ENCODE measurements at regions not wholly inside any gene's neighbourhood (a gene's known extent, or its start where the extent isn't known, plus 50 kb on each side); places are given as distances from the start of the nearest gene placed in this dataset.
"Not testable (repeated sequence)": the region's sequence is repeated elsewhere in the genome, so short reads cannot be mapped to it uniquely, and the experiment has no call there.

DNA sequence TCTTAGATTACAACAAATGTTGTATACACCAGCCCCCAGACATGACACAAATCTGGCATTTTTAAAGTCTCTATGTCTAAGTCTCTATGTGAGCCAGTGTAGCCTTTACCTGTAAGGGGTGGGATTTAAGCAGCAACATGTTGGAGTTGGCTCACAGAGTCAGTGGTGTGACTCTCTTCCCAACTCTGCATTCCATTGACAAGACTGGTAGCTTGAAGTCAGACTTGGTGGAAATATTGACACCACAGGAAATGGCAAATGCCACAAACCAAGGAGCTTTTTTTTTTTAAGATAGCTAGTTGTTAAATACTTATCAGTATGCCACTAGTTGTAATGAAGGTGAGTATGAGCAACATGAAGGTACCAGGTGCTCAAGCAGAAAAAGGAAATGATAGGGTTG, 103.1 kb upstream of the SMLR1 start:
- H3K4me1 Mint-ChIP-seq (ENCODE audit: low read depth, unreplicated experiment): peaks cover 7% of the 10 kb centered on the region
- H3K27ac Mint-ChIP-seq (ENCODE audit: unreplicated experiment): no peak overlapping the region
- no peak for TF ChIP-seq CTCF (IDR thresholded peaks at IDR 0.05; ENCODE audit: partially characterized antibody, unreplicated experiment)
- peaks cover 8% of the 10 kb centered on the region for H3K27me3 Mint-ChIP-seq (ENCODE audit: unreplicated experiment)
- no peak for DNase-seq
- peaks cover 4% of the 10 kb centered on the region for H3K36me3 Mint-ChIP-seq (ENCODE audit: unreplicated experiment)
- no peak overlapping the region for H3K4me3 Mint-ChIP-seq (ENCODE audit: unreplicated experiment)
- peaks cover 10% of the 10 kb centered on the region for H3K9me3 Mint-ChIP-seq (ENCODE audit: unreplicated experiment)

GRCh38 chr6:130725551-130725950, 101.7 kb upstream of the SMLR1 start:
- Mint-ChIP-seq H3K4me3 (ENCODE audit: unreplicated experiment) (no peak overlapping the region), H3K4me1 (ENCODE audit: low read depth, unreplicated experiment) (peaks cover 7% of the 10 kb centered on the region), H3K9me3 (ENCODE audit: unreplicated experiment) (peaks cover 10% of the 10 kb centered on the region), H3K27me3 (ENCODE audit: unreplicated experiment) (peaks cover 8% of the 10 kb centered on the region), H3K27ac (ENCODE audit: unreplicated experiment) (no peak overlapping the region), H3K36me3 (ENCODE audit: unreplicated experiment) (no peaks in the 10 kb centered on the region)
- no peak for TF ChIP-seq CTCF (IDR thresholded peaks at IDR 0.05; ENCODE audit: partially characterized antibody, unreplicated experiment)
- no peak for DNase-seq

DNA sequence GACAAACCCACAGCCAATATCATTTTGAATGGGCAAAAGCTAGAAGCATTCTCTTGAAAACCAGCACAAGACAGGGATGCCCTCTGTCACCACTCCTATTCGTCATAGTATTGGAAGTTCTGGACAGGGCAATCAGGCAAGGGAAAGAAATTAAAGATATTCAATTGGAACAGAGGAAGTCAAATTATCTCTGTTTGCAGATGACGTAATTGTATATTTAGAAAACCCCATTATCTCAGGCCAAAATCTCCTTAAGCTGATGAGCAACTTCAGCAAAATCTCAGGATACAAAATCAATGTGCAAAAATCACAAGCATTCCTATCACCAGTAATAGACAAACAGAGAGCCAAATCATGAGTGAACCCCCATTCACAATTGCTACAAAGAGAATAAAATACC, 99.1 kb upstream of the SMLR1 start:
- not testable (repeated sequence) for DNase-seq; H3K4me1 Mint-ChIP-seq (ENCODE audit: low read depth, unreplicated experiment); H3K27me3 Mint-ChIP-seq (ENCODE audit: unreplicated experiment); H3K4me3 Mint-ChIP-seq (ENCODE audit: unreplicated experiment); H3K36me3 Mint-ChIP-seq (ENCODE audit: unreplicated experiment)
- peak overlapping the region; percentile 84 for H3K27ac Mint-ChIP-seq (ENCODE audit: unreplicated experiment)
- H3K9me3 Mint-ChIP-seq (ENCODE audit: unreplicated experiment): peaks cover 10% of the 10 kb centered on the region

GRCh38 chr6:130730600-130730999, 96.6 kb upstream of the SMLR1 start:
- no peak overlapping the region for H3K4me3 Mint-ChIP-seq (ENCODE audit: unreplicated experiment)
- TF ChIP-seq CTCF (IDR thresholded peaks at IDR 0.05; ENCODE audit: partially characterized antibody, unreplicated experiment): no peak
- H3K9me3 Mint-ChIP-seq (ENCODE audit: unreplicated experiment): peaks cover 9% of the 10 kb centered on the region
- no peak for DNase-seq
- H3K4me1 Mint-ChIP-seq (ENCODE audit: low read depth, unreplicated experiment): peaks cover 7% of the 10 kb centered on the region
- H3K27me3 Mint-ChIP-seq (ENCODE audit: unreplicated experiment): peaks cover 6% of the 10 kb centered on the region
- H3K27ac Mint-ChIP-seq (ENCODE audit: unreplicated experiment): no peak overlapping the region
- no peaks in the 10 kb centered on the region for H3K36me3 Mint-ChIP-seq (ENCODE audit: unreplicated experiment)

DNA sequence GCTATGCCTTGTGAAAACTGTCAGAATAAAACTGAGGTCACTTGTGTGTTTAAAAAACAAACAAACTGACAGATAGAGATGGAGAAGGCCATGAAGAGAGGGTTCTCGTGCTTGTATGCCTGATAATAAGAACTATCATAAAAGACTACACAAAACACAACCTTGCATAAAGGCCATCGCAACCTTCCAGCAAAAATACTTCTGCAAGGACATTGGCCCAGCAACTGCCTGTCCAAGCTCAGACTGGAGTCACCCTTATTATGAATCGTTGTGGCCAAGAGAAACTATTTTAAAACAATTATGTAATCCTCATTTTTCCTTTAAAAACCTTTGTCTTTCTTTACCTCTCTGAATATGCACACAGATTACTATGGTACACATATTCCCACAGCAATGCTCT, 93.0 kb upstream of the SMLR1 start:
- Mint-ChIP-seq H3K36me3 (ENCODE audit: unreplicated experiment) (no peaks in the 10 kb centered on the region), H3K27ac (ENCODE audit: unreplicated experiment) (no peak overlapping the region), H3K9me3 (ENCODE audit: unreplicated experiment) (no peaks in the 10 kb centered on the region), H3K4me3 (ENCODE audit: unreplicated experiment) (no peak overlapping the region), H3K4me1 (ENCODE audit: low read depth, unreplicated experiment) (no peaks in the 10 kb centered on the region), H3K27me3 (ENCODE audit: unreplicated experiment) (no peaks in the 10 kb centered on the region)
- no peak for DNase-seq
- TF ChIP-seq CTCF (IDR thresholded peaks at IDR 0.05; ENCODE audit: partially characterized antibody, unreplicated experiment): no peak

- Mint-ChIP-seq H3K36me3 (ENCODE audit: unreplicated experiment) (peaks cover 6% of the 10 kb centered on the region), H3K9me3 (ENCODE audit: unreplicated experiment) (peaks cover 3% of the 10 kb centered on the region), H3K27ac (ENCODE audit: unreplicated experiment) (no peak overlapping the region), H3K27me3 (ENCODE audit: unreplicated experiment) (peaks cover 2% of the 10 kb centered on the region), H3K4me1 (ENCODE audit: low read depth, unreplicated experiment) (peaks cover 4% of the 10 kb centered on the region), H3K4me3 (ENCODE audit: unreplicated experiment) (no peak overlapping the region)
- no peak for TF ChIP-seq CTCF (IDR thresholded peaks at IDR 0.05; ENCODE audit: partially characterized antibody, unreplicated experiment)
- DNase-seq: no peak
These were observed 86.9 kb upstream of the SMLR1 start for GRCh38 chr6:130740308-130740707.

Data from glutamatergic neuron (in vitro differentiated cells).